T-helper 1 cell treated with Interleukin-12 subunit alpha and Interleukin-12 subunit beta and Interleukin-4 antibody, amounts not matched to agents 30 ng/mL and 1 ng/mL, for 36 hours (primary cell): ENCODE measurements at regions not wholly inside any gene's neighbourhood (a gene's known extent, or its start where the extent isn't known, plus 50 kb on each side); places are given as distances from the start of the nearest gene placed in this dataset.

Experiments used
- intact Hi-C: fragments of 100-400 bp; cut with micrococcal nuclease; formaldehyde crosslinking; loops from one replicate; pipeline ENCODE4 v1.15.1; 2024

- intact Hi-C loops, result no loop called here
These were observed 151.5 kb downstream of the INHBB start for GRCh38 chr2:120497261-120497977.

GRCh38 chr2:120498121-120498520, 152.2 kb downstream of the INHBB start:
- intact Hi-C loops, result no loop called here

GRCh38 chr2:120498576-120499394, 152.8 kb downstream of the INHBB start:
- intact Hi-C loops, result no loop called here

- intact Hi-C loops, result no loop called here
These were observed 154.0 kb downstream of the INHBB start for GRCh38 chr2:120499784-120500495.

GRCh38 chr2:120501591-120501990, 155.7 kb downstream of the INHBB start:
- intact Hi-C loops, result no loop called here

- intact Hi-C loops, result no loop called here
These were observed 156.4 kb downstream of the INHBB start for GRCh38 chr2:120502357-120502756.

- intact Hi-C loops, result no loop called here
These were observed 156.8 kb downstream of the INHBB start for GRCh38 chr2:120502761-120503160.

GRCh38 chr2:120503206-120503792, 157.4 kb downstream of the INHBB start:
- intact Hi-C loops, result no loop called here

GRCh38 chr2:120503793-120504571, 158.0 kb downstream of the INHBB start:
- intact Hi-C loops, result no loop called here

- intact Hi-C loops, result no loop called here
These were observed 159.2 kb downstream of the INHBB start for GRCh38 chr2:120504936-120505705.

- intact Hi-C loops, result no loop called here
These were observed 162.7 kb downstream of the INHBB start for GRCh38 chr2:120508567-120509041.

GRCh38 chr2:120509213-120509815, 163.4 kb downstream of the INHBB start:
- intact Hi-C loops, result no loop called here

GRCh38 chr2:120509991-120510735, 164.2 kb downstream of the INHBB start:
- intact Hi-C loops, result no loop called here

- intact Hi-C loops, result no loop called here
These were observed 164.9 kb downstream of the INHBB start for GRCh38 chr2:120510751-120511395.

GRCh38 chr2:120511536-120511935, 165.6 kb downstream of the INHBB start:
- intact Hi-C loops, result no loop called here

- intact Hi-C loops, result no loop called here
These were observed 166.2 kb downstream of the INHBB start for GRCh38 chr2:120511947-120512710.

- intact Hi-C loops, result no loop called here
These were observed 167.9 kb downstream of the INHBB start for GRCh38 chr2:120513776-120514357.
